Keratinocyte (primary cell): ENCODE measurements at regions not wholly inside any gene's neighbourhood (a gene's known extent, or its start where the extent isn't known, plus 50 kb on each side); places are given as distances from the start of the nearest gene placed in this dataset.
A peak's percentile ranks its signal among the peaks of the same experiment; 100 is the strongest.

Experiments used
- DNase-seq: peaks from one replicate; pipeline ENCODE4 v3.0.0-alpha.2; 2011; ENCODE audit warnings: low read depth, missing footprints, low spot score
- FAIRE-seq: peaks from 2 replicates; lab custom pipeline; 2011; peaks lifted over from hg19 to GRCh38; lab: Jason Lieb, UNC
- H2AFZ ChIP-seq: 2 replicates; pipeline ENCODE4 v1.6.0; 2012; ENCODE audit warnings: low read length, control low read depth, inconsistent platforms; ENCODE audit not compliant: control insufficient read depth
- H3K27ac ChIP-seq: 2 replicates; pipeline ENCODE4 v1.5.1; 2011; ENCODE audit warnings: low read length; ENCODE audit not compliant: control insufficient read depth, insufficient read depth
- H3K27me3 ChIP-seq: 3 replicates; pipeline ENCODE4 v1.6.0; 2011; ENCODE audit warnings: low read length; ENCODE audit not compliant: control insufficient read depth, insufficient read depth; ENCODE audit errors: extremely low read depth
- H3K36me3 ChIP-seq, 2 experiments: 2 replicates in 1 of 2; 3 replicates in 1 of 2; pipeline ENCODE4 v1.5.1; 2011; ENCODE audit warnings: low read length in 2 of 2, mild to moderate bottlenecking in 1 of 2; ENCODE audit not compliant: control insufficient read depth in 2 of 2, insufficient read depth in 2 of 2; ENCODE audit errors: extremely low read depth in 1 of 2
- H3K4me1 ChIP-seq: 3 replicates; pipeline ENCODE4 v1.5.1; 2011; ENCODE audit warnings: low read length; ENCODE audit not compliant: control insufficient read depth, insufficient read depth; ENCODE audit errors: extremely low read depth
- H3K4me2 ChIP-seq: 3 replicates; pipeline ENCODE4 v1.6.0; 2011; ENCODE audit warnings: low read depth, low read length; ENCODE audit not compliant: control insufficient read depth, insufficient read depth; ENCODE audit errors: extremely low read depth
- H3K4me3 ChIP-seq, 3 experiments: fragments of 200-600 bp in 1 of 3; sonication (generic) in 1 of 3; 2 replicates in 2 of 3; 3 replicates in 1 of 3; pipeline ENCODE4 v1.5.1; 2011 to 2016; ENCODE audit warnings: low read length in 3 of 3, mild to moderate bottlenecking in 3 of 3, control low read depth in 2 of 3, inconsistent platforms in 1 of 3, low read depth in 1 of 3, mixed read lengths in 1 of 3, mixed run types in 1 of 3, moderate library complexity in 1 of 3; ENCODE audit not compliant: control insufficient read depth in 2 of 3, insufficient read depth in 2 of 3; ENCODE audit errors: extremely low read depth in 1 of 3
- H3K79me2 ChIP-seq: 2 replicates; pipeline ENCODE4 v1.6.0; 2012; ENCODE audit warnings: low read length; ENCODE audit not compliant: control insufficient read depth, insufficient read depth
- H3K9ac ChIP-seq: 3 replicates; pipeline ENCODE4 v1.6.0; 2011; ENCODE audit warnings: low read length; ENCODE audit not compliant: control insufficient read depth, insufficient read depth; ENCODE audit errors: extremely low read depth
- H3K9me1 ChIP-seq: 3 replicates; pipeline ENCODE4 v1.6.0; 2011; ENCODE audit warnings: low read length; ENCODE audit not compliant: control insufficient read depth, insufficient read depth; ENCODE audit errors: extremely low read depth
- H3K9me3 ChIP-seq: 2 replicates; pipeline ENCODE4 v1.5.1; 2012; ENCODE audit warnings: low read depth, low read length; ENCODE audit not compliant: control insufficient read depth
- H4K20me1 ChIP-seq: 3 replicates; pipeline ENCODE4 v1.6.0; 2011; ENCODE audit warnings: low read length; ENCODE audit not compliant: control insufficient read depth, insufficient read depth; ENCODE audit errors: extremely low read depth
- EZH2 ChIP-seq: IDR thresholded peaks from one replicate; pipeline ENCODE4 v1.6.1; 2012; ENCODE audit warnings: inconsistent platforms, mild to moderate bottlenecking, low read length, moderate library complexity
- dilution Hi-C: fragments of 300-500 bp; cut with MboI; formaldehyde crosslinking; loops from one replicate; pipeline ENCODE4 v1.7.0; 2020; ENCODE audit warnings: low sequenced_read_pairs; ENCODE audit not compliant: extremely low pct_ligation_motif_present
- TF ChIP-seq, protein P1 (sequence below), 3 experiments: IDR thresholded peaks in 1 of 3; conservative IDR thresholded peaks in 1 of 3; optimal IDR thresholded peaks in 1 of 3; 2 replicates in 2 of 3; 3 replicates in 1 of 3; pipeline versions ENCODE3 to v1.5.1; 2011; ENCODE audit warnings: low read length in 3 of 3, mild to moderate bottlenecking in 3 of 3, moderate library complexity in 2 of 3, control low read depth in 1 of 3, inconsistent platforms in 1 of 3; ENCODE audit not compliant: insufficient read depth in 2 of 3; ENCODE audit errors: extremely low read depth in 1 of 3

DNA sequence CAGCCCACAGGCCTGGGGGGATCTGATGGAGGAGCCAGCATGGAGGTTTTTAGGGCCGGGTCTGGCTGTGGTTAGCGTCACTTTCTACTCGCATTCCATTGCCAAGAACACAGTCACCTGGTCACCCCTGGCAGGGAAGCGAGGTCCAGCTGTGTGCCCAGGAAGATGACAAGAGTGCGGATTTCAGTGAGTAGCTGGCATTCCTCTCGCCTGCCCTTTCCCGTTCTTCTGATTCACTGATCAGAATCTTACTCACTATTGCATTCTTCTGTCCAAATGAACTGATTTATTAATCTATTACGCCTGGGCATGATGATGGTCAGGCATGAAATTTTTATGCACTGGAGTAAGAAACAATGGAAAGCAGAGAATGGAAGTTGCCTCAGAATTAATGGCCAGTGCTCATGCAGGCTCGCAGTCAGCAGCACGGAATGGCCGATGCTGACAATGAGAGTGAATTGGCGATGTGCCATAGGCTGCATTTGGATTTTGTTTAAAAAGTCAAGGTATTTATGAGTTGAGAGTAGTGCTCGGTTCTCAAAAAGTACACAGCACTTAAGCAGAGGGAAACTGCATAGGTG is 76.4 kb upstream of the MGAT5 start:
- Histone ChIP-seq H3K4me3 (no peak overlapping the region), H3K27me3 (no peaks in the 10 kb centered on the region), H3K4me1 (peaks cover 39% of the 10 kb centered on the region), H4K20me1 (no peaks in the 10 kb centered on the region), H3K9me1 (no peaks in the 10 kb centered on the region), H3K79me2 (peaks cover 34% of the 10 kb centered on the region), H3K9me3 (no peaks in the 10 kb centered on the region), H3K36me3 (peaks cover 0 to 3% of the 10 kb centered on the region in 2 experiments), H3K27ac (peak overlapping the region; percentile 24), H3K9ac (no peak overlapping the region), H2AFZ (no peak overlapping the region), H3K4me2 (no peak overlapping the region)
- FAIRE-seq (no peak), DNase-seq (no peak)
- TF ChIP-seq, protein P1, sequence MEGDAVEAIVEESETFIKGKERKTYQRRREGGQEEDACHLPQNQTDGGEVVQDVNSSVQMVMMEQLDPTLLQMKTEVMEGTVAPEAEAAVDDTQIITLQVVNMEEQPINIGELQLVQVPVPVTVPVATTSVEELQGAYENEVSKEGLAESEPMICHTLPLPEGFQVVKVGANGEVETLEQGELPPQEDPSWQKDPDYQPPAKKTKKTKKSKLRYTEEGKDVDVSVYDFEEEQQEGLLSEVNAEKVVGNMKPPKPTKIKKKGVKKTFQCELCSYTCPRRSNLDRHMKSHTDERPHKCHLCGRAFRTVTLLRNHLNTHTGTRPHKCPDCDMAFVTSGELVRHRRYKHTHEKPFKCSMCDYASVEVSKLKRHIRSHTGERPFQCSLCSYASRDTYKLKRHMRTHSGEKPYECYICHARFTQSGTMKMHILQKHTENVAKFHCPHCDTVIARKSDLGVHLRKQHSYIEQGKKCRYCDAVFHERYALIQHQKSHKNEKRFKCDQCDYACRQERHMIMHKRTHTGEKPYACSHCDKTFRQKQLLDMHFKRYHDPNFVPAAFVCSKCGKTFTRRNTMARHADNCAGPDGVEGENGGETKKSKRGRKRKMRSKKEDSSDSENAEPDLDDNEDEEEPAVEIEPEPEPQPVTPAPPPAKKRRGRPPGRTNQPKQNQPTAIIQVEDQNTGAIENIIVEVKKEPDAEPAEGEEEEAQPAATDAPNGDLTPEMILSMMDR (optimal IDR thresholded peaks at IDR 0.05 in 1 of 3, IDR thresholded peaks at IDR 0.05 in 1 of 3, conservative IDR thresholded peaks at IDR 0.05 in 1 of 3; ENCODE audit: extremely low read depth in 1 of 3, insufficient read depth in 2 of 3, low read length in 3 of 3) = no peak
- TF ChIP-seq EZH2 = no peak
- dilution Hi-C loops = no loop called here

DNA sequence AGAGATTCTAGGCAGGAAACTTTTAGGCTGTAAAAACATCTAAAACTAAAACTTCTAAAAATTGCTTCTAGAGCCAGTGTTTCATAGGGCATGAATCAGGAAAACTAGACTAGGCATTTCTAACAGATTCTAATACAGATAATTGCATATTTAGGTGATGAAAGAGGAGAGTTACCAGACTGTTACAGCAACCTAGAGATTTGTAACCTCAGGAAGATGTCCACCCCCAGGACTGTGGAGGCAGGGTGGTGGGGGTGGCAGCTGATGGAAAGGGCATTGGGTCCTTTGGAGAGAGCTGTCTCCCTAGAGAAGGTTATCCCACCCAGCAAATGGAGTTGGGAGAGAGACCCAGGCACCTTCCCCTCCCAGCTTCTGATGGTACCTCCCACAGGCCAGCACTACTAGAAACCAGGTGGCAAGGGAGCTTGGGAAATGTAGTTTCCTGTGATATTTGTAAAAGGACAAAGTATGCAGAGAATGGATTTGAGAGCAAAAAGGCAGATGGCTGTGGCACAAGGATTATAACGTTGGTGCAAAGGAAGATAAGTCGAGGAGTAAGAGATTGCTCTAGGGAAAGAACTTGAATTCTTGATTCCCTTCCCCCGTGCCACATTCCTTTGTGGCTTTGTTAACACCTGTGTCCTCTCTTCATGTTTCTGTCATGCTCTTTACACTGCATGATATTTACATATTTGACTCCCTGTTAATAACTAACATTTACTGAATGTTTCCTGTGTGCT is 75.6 kb upstream of the MGAT5 start:
- no peaks in the 10 kb centered on the region for H3K9me1 ChIP-seq
- no peak overlapping the region for H3K4me3 ChIP-seq
- H3K79me2 ChIP-seq = peaks cover 38% of the 10 kb centered on the region
- H3K9ac ChIP-seq = no peak overlapping the region
- H2AFZ ChIP-seq = no peak overlapping the region
- no peak for FAIRE-seq
- H3K27me3 ChIP-seq = no peaks in the 10 kb centered on the region
- no peaks in the 10 kb centered on the region for H4K20me1 ChIP-seq
- dilution Hi-C loops = no loop called here
- peaks cover 0 to 3% of the 10 kb centered on the region in 2 experiments for H3K36me3 ChIP-seq
- no peak overlapping the region for H3K4me2 ChIP-seq
- TF ChIP-seq EZH2 = no peak
- TF ChIP-seq, protein P1 (optimal IDR thresholded peaks at IDR 0.05 in 1 of 3, IDR thresholded peaks at IDR 0.05 in 1 of 3, conservative IDR thresholded peaks at IDR 0.05 in 1 of 3; ENCODE audit: extremely low read depth in 1 of 3, insufficient read depth in 2 of 3, low read length in 3 of 3) = no peak
- no peaks in the 10 kb centered on the region for H3K9me3 ChIP-seq
- H3K4me1 ChIP-seq = peaks cover 34% of the 10 kb centered on the region
- H3K27ac ChIP-seq = peak overlapping the region; percentile 24
- no peak for DNase-seq
